Nephron (organoid): ENCODE measurements at regions not wholly inside any gene's neighbourhood (a gene's known extent, or its start where the extent isn't known, plus 50 kb on each side); places are given as distances from the start of the nearest gene placed in this dataset.
"Not testable (repeated sequence)": the region's sequence is repeated elsewhere in the genome, so short reads cannot be mapped to it uniquely, and the experiment has no call there.

ENCODE experiments used
- H3K27ac Mint-ChIP-seq, 3 experiments: 2 replicates each; pipeline ENCODE4 v1.8.0; 2020; ENCODE audit warnings: mixed read lengths in 3 of 3, mild to moderate bottlenecking in 2 of 3, moderate library complexity in 1 of 3
- H3K27me3 Mint-ChIP-seq: 2 replicates; pipeline ENCODE4 v1.8.0; 2021; ENCODE audit warnings: low read depth, mild to moderate bottlenecking, moderate library complexity, mixed read lengths
- H3K36me3 Mint-ChIP-seq: 2 replicates; pipeline ENCODE4 v1.8.0; 2020; ENCODE audit warnings: low read depth, mixed read lengths
- H3K4me1 Mint-ChIP-seq: 2 replicates; pipeline ENCODE4 v1.8.0; 2020; ENCODE audit warnings: mixed read lengths
- H3K4me3 Mint-ChIP-seq, 3 experiments: 2 replicates each; pipeline ENCODE4 v1.8.0; 2020; ENCODE audit warnings: mild to moderate bottlenecking in 3 of 3, mixed read lengths in 3 of 3, moderate library complexity in 2 of 3
- H3K9me3 Mint-ChIP-seq: 2 replicates; pipeline ENCODE4 v1.8.0; 2020; ENCODE audit warnings: mixed read lengths
- CTCF ChIP-seq, 3 experiments: fragments of 200-600 bp; sonication (generic); IDR thresholded peaks; one replicate each; pipeline ENCODE4 v1.5.0; 2021; ENCODE audit warnings: antibody characterized with exemption in 3 of 3; ENCODE audit not compliant: unreplicated experiment in 3 of 3

- TF ChIP-seq CTCF (IDR thresholded peaks at IDR 0.05; ENCODE audit: unreplicated experiment in 3 of 3): peak; percentile 58 to 69 (median 64)
- not testable (repeated sequence) for H3K9me3 Mint-ChIP-seq
Observed at GRCh38 chr13:52235900-52236595, 76.7 kb upstream of the NEK3 start.

GRCh38 chr13:52234928-52235327 lies 75.5 kb upstream of the NEK3 start:
- H3K4me3 Mint-ChIP-seq, H3K27ac Mint-ChIP-seq, H3K36me3 Mint-ChIP-seq, H3K9me3 Mint-ChIP-seq, H3K4me1 Mint-ChIP-seq, H3K27me3 Mint-ChIP-seq: not testable (repeated sequence)

More at GRCh38 chr13:52235900-52236595, 76.7 kb upstream of the NEK3 start:
- not testable (repeated sequence) for H3K27ac Mint-ChIP-seq, H3K4me1 Mint-ChIP-seq, H3K27me3 Mint-ChIP-seq, H3K36me3 Mint-ChIP-seq
- H3K4me3 Mint-ChIP-seq: peak overlapping the region; percentile 60 to 68 (median 62)

GRCh38 chr13:52223063-52223462 lies 63.7 kb upstream of the NEK3 start:
- not testable (repeated sequence) for H3K27ac Mint-ChIP-seq, H3K4me1 Mint-ChIP-seq, H3K36me3 Mint-ChIP-seq, H3K9me3 Mint-ChIP-seq, H3K4me3 Mint-ChIP-seq, H3K27me3 Mint-ChIP-seq

GRCh38 chr13:52213920-52214319 lies 54.5 kb upstream of the NEK3 start:
- not testable (repeated sequence) for H3K36me3 Mint-ChIP-seq, H3K4me1 Mint-ChIP-seq, H3K4me3 Mint-ChIP-seq, H3K27ac Mint-ChIP-seq, H3K9me3 Mint-ChIP-seq
- peaks cover 10% of the 10 kb centered on the region for H3K27me3 Mint-ChIP-seq

GRCh38 chr13:52212886-52213285 lies 53.5 kb upstream of the NEK3 start:
- not testable (repeated sequence) for H3K4me3 Mint-ChIP-seq, H3K36me3 Mint-ChIP-seq, H3K9me3 Mint-ChIP-seq, H3K4me1 Mint-ChIP-seq, H3K27ac Mint-ChIP-seq
- peaks cover 10% of the 10 kb centered on the region for H3K27me3 Mint-ChIP-seq

- not testable (repeated sequence) for H3K4me1 Mint-ChIP-seq, H3K27ac Mint-ChIP-seq, H3K36me3 Mint-ChIP-seq, H3K9me3 Mint-ChIP-seq, H3K4me3 Mint-ChIP-seq
- peaks cover 10% of the 10 kb centered on the region for H3K27me3 Mint-ChIP-seq
Observed at GRCh38 chr13:52211416-52211776, 52.0 kb upstream of the NEK3 start.

GRCh38 chr13:52210564-52211415 lies 51.4 kb upstream of the NEK3 start:
- not testable (repeated sequence) for H3K36me3 Mint-ChIP-seq

More at GRCh38 chr13:52210564-52211415, 51.4 kb upstream of the NEK3 start:
- H3K27ac Mint-ChIP-seq, H3K9me3 Mint-ChIP-seq, H3K4me3 Mint-ChIP-seq, H3K4me1 Mint-ChIP-seq: not testable (repeated sequence)
- H3K27me3 Mint-ChIP-seq: peaks cover 10% of the 10 kb centered on the region
